Fibroblast of villous mesenchyme (primary cell): ENCODE measurements at regions not wholly inside any gene's neighbourhood (a gene's known extent, or its start where the extent isn't known, plus 50 kb on each side); places are given as distances from the start of the nearest gene placed in this dataset.

Source experiments
- DNase-seq: peaks from one replicate; pipeline ENCODE4 v3.0.0-alpha.2; 2010; ENCODE audit warnings: low read depth
- H3K4me3 ChIP-seq: 2 replicates; pipeline ENCODE4 v1.5.1; 2011; ENCODE audit warnings: low read depth, mild to moderate bottlenecking, low read length
- CTCF ChIP-seq: IDR thresholded peaks from 2 replicates; pipeline ENCODE4 v1.5.1; 2012; ENCODE audit warnings: low read depth, mild to moderate bottlenecking, low read length; ENCODE audit not compliant: insufficient read depth

- H3K4me3 ChIP-seq: no peak overlapping the region
- no peak for TF ChIP-seq CTCF
- DNase-seq: no peak
These were observed 340.6 kb downstream of the ZNF326 start for GRCh38 chr1:90335558-90335957.

GRCh38 chr1:90334137-90334536 lies 339.2 kb downstream of the ZNF326 start:
- H3K4me3 ChIP-seq: no peak overlapping the region
- DNase-seq: no peak
- TF ChIP-seq CTCF: no peak

- DNase-seq: no peak
- H3K4me3 ChIP-seq: no peak overlapping the region
- no peak for TF ChIP-seq CTCF
These were observed 330.3 kb downstream of the ZNF326 start for GRCh38 chr1:90325168-90325567.

GRCh38 chr1:90322186-90322585 lies 327.3 kb downstream of the ZNF326 start:
- no peak for DNase-seq
- H3K4me3 ChIP-seq: no peak overlapping the region
- no peak for TF ChIP-seq CTCF

- no peak for TF ChIP-seq CTCF
- no peak overlapping the region for H3K4me3 ChIP-seq
- DNase-seq: no peak
These were observed 325.0 kb downstream of the ZNF326 start for GRCh38 chr1:90319918-90320317.

GRCh38 chr1:90318431-90318830 lies 323.5 kb downstream of the ZNF326 start:
- no peak for TF ChIP-seq CTCF
- H3K4me3 ChIP-seq: no peak overlapping the region
- no peak for DNase-seq

GRCh38 chr1:90317628-90318027 lies 322.7 kb downstream of the ZNF326 start:
- DNase-seq: no peak
- H3K4me3 ChIP-seq: no peak overlapping the region
- TF ChIP-seq CTCF: no peak
